Caco-2 (cell line): ENCODE measurements at regions not wholly inside any gene's neighbourhood (a gene's known extent, or its start where the extent isn't known, plus 50 kb on each side); places are given as distances from the start of the nearest gene placed in this dataset. TPM values are rescaled to one million over a fixed set of nuclear protein-coding genes. Genes with fewer than 3 reads are reported as not detected.

Experiments used
- BruUV-seq: library from RNA; stranded (reverse); fragments of 400-500 nt; replicated peaks from 2 replicates; lab custom pipeline; 2021; lab: Mats Ljungman, UMichigan
- CTCF ChIA-PET: fragments of 300-600 bp; sonication (Branson Sonifier 250); formaldehyde crosslinking; loops from one replicate; lab custom pipeline; 2022; ENCODE audit warnings: antibody characterized with exemption; lab: Charles Lee
- POLR2A ChIA-PET: fragments of 300-600 bp; sonication (Branson Sonifier 250); formaldehyde crosslinking; loops from one replicate; lab custom pipeline; 2022; ENCODE audit warnings: antibody characterized with exemption; lab: Charles Lee
- DNase-seq, 2 experiments: peaks; one replicate each; pipeline versions ENCODE4 v3.0.0 to v3.0.0-alpha.2; 2020 to 2022
- H3K27me3 ChIP-seq: replicated peaks from 2 replicates; pipeline ENCODE4 v1.6.0; 2011; ENCODE audit warnings: low read length; ENCODE audit not compliant: control insufficient read depth, insufficient read depth
- H3K36me3 ChIP-seq: 2 replicates; pipeline ENCODE4 v1.5.1; 2011; ENCODE audit warnings: low read length; ENCODE audit not compliant: control insufficient read depth, insufficient read depth
- H3K4me1 ChIP-seq: fragments of 250-450 bp; sonication (Bioruptor Pico); 2 replicates; pipeline ENCODE4 v1.5.1; 2020; ENCODE audit warnings: mild to moderate bottlenecking
- H3K4me3 ChIP-seq: 2 replicates; pipeline ENCODE4 v1.5.1; 2011; ENCODE audit warnings: low read depth, mild to moderate bottlenecking, control low read depth, low read length
- H3K9me3 ChIP-seq: fragments of 250-450 bp; sonication (Bioruptor Pico); 2 replicates; pipeline ENCODE4 v1.5.1; 2020; ENCODE audit warnings: mild to moderate bottlenecking, moderate library complexity
- H3K27ac Mint-ChIP-seq: one replicate; pipeline ENCODE4 v1.8.0; 2022; ENCODE audit warnings: mixed read lengths; ENCODE audit not compliant: unreplicated experiment
- H3K27me3 Mint-ChIP-seq: one replicate; pipeline ENCODE4 v1.8.0; 2022; ENCODE audit warnings: mixed read lengths; ENCODE audit not compliant: insufficient read depth, unreplicated experiment
- H3K36me3 Mint-ChIP-seq: one replicate; pipeline ENCODE4 v1.8.0; 2022; ENCODE audit warnings: mild to moderate bottlenecking, mixed read lengths; ENCODE audit not compliant: insufficient read depth, unreplicated experiment
- H3K4me1 Mint-ChIP-seq: one replicate; pipeline ENCODE4 v1.8.0; 2022; ENCODE audit warnings: low read depth, mixed read lengths; ENCODE audit not compliant: unreplicated experiment
- H3K4me3 Mint-ChIP-seq: one replicate; pipeline ENCODE4 v1.8.0; 2022; ENCODE audit warnings: mild to moderate bottlenecking, moderate library complexity, mixed read lengths; ENCODE audit not compliant: unreplicated experiment
- H3K9me3 Mint-ChIP-seq: one replicate; pipeline ENCODE4 v1.8.0; 2022; ENCODE audit warnings: mixed read lengths; ENCODE audit not compliant: unreplicated experiment
- intact Hi-C: fragments of 100-400 bp; cut with micrococcal nuclease; formaldehyde crosslinking; loops from one replicate; pipeline ENCODE4 v1.10.0; 2022; ENCODE audit not compliant: unreplicated experiment
- microRNA-seq: library from miRNA; unstranded; fragments of <30 nt; microRNA quantifications from one replicate; pipeline ENCODE4 v1.2.0, GENCODE V29; 2022
- TF ChIP-seq, protein P1 (sequence below), 2 experiments: fragments of 200-600 bp in 1 of 2; IDR thresholded peaks; 1 replicate in 1 of 2; 2 replicates in 1 of 2; pipeline versions ENCODE4 v1.5.1 to v1.8.0; 2011 to 2022; ENCODE audit warnings: antibody characterized with exemption in 1 of 2, control low read depth in 1 of 2, inconsistent platforms in 1 of 2, low read depth in 1 of 2, low read length in 1 of 2, mild to moderate bottlenecking in 1 of 2, moderate library complexity in 1 of 2; ENCODE audit not compliant: insufficient read depth in 1 of 2, severe bottlenecking in 1 of 2, unreplicated experiment in 1 of 2

DNA sequence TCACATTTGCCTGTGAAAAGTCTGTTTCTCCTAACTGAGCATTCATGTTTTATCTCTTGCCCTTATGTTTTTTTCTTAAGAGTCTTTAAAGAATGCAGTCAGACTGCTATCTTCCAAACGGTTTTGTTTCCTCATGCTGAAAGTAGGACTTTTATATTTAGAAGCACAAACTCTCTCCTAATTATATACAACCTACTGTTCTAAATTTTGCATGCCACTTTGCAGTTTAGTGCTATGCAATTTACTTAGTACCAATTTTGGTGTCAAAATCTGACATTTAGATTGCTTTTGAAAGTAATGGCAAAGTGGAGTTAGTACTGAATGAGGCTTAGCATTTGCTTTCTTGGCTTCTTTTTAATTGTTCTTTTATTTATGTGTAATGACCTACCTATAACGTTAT is 55.1 kb upstream of the PCDH20 start:
- no peak overlapping the region for H3K27ac Mint-ChIP-seq
- DNase-seq, result no peak
- no TSS peak for BruUV-seq
- H3K4me3 ChIP-seq, result no peak overlapping the region
- no peaks in the 10 kb centered on the region for H3K27me3 ChIP-seq
- POLR2A ChIA-PET, result no interaction called here
- H3K36me3 ChIP-seq, result no peaks in the 10 kb centered on the region
- TF ChIP-seq, protein P1, sequence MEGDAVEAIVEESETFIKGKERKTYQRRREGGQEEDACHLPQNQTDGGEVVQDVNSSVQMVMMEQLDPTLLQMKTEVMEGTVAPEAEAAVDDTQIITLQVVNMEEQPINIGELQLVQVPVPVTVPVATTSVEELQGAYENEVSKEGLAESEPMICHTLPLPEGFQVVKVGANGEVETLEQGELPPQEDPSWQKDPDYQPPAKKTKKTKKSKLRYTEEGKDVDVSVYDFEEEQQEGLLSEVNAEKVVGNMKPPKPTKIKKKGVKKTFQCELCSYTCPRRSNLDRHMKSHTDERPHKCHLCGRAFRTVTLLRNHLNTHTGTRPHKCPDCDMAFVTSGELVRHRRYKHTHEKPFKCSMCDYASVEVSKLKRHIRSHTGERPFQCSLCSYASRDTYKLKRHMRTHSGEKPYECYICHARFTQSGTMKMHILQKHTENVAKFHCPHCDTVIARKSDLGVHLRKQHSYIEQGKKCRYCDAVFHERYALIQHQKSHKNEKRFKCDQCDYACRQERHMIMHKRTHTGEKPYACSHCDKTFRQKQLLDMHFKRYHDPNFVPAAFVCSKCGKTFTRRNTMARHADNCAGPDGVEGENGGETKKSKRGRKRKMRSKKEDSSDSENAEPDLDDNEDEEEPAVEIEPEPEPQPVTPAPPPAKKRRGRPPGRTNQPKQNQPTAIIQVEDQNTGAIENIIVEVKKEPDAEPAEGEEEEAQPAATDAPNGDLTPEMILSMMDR (IDR thresholded peaks at IDR 0.05; ENCODE audit: insufficient read depth in 1 of 2, low read depth in 1 of 2, low read length in 1 of 2, severe bottlenecking in 1 of 2, unreplicated experiment in 1 of 2), result no peak
- H3K4me3 Mint-ChIP-seq, result no peak overlapping the region
- intact Hi-C loops, result no loop called here
- CTCF ChIA-PET, result no interaction called here
- H3K9me3 Mint-ChIP-seq, result no peaks in the 10 kb centered on the region
- H3K36me3 Mint-ChIP-seq, result no peaks in the 10 kb centered on the region
- H3K4me1 Mint-ChIP-seq, result no peaks in the 10 kb centered on the region
- H3K4me1 ChIP-seq, result no peaks in the 10 kb centered on the region
- no peaks in the 10 kb centered on the region for H3K27me3 Mint-ChIP-seq
- H3K9me3 ChIP-seq, result no peaks in the 10 kb centered on the region

DNA sequence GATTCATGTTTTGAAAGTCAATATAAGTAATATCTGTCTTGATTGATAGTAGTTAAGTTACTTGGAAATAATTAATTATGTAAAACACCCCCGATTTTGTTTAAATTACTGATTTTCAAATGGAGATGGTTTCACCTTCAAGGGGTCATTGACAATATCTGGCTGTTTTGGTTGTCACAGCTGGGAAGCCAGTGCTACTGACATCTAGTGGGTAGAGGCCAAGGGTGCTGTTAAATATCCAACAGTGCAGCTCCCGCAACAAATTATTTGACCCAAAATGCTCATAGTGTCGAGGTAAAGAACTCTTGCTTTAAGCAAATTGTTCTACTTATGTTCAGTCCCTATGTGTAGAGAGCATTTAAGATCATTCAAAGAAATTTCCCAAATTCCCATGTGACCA is 50.6 kb upstream of the PCDH20 start:
- peak in 1 of 2 experiments; percentile 29 for DNase-seq
- TF ChIP-seq, protein P1 (IDR thresholded peaks at IDR 0.05; ENCODE audit: insufficient read depth in 1 of 2, low read depth in 1 of 2, low read length in 1 of 2, severe bottlenecking in 1 of 2, unreplicated experiment in 1 of 2), result peak; percentile 29 to 61
- intact Hi-C loops, result loop anchor here (2.0 kb wide), 1 partner anchor 179 kb away; no protein-coding TSS in a partner anchor

More for the DNA sequence above, 50.6 kb upstream of the PCDH20 start:
- no peaks in the 10 kb centered on the region for H3K27me3 Mint-ChIP-seq
- no peaks in the 10 kb centered on the region for H3K36me3 ChIP-seq
- no peak overlapping the region for H3K4me3 ChIP-seq
- ChIA-PET CTCF (no interaction called here), POLR2A (no interaction called here)
- no peaks in the 10 kb centered on the region for H3K4me1 ChIP-seq
- no peak overlapping the region for H3K27ac Mint-ChIP-seq
- no peaks in the 10 kb centered on the region for H3K36me3 Mint-ChIP-seq
- H3K27me3 ChIP-seq, result no peaks in the 10 kb centered on the region
- no peaks in the 10 kb centered on the region for H3K9me3 ChIP-seq
- H3K4me1 Mint-ChIP-seq, result no peaks in the 10 kb centered on the region
- BruUV-seq, result no TSS peak
- H3K4me3 Mint-ChIP-seq, result no peak overlapping the region
- H3K9me3 Mint-ChIP-seq, result no peaks in the 10 kb centered on the region

Small RNA genes in the stretch of these regions (microRNA-seq; reads per million reads assigned to microRNA genes)
- not detected for gene MIR4704
- gene MIR548X2, result not detected
